ENCODE measurements at regions not wholly inside any gene's neighbourhood (a gene's known extent, or its start where the extent isn't known, plus 50 kb on each side); places are given as distances from the start of the nearest gene placed in this dataset.
"Not testable (repeated sequence)": the region's sequence is repeated elsewhere in the genome, so short reads cannot be mapped to it uniquely, and the experiment has no call there.

- peak; percentile 11 for DNase-seq (ENCODE audit: low read depth)
Observed at GRCh38 chr11:42315267-42315666, 855.8 kb upstream of the LRRC4C start.

GRCh38 chr11:42315846-42316245 lies 856.4 kb upstream of the LRRC4C start:
- DNase-seq (ENCODE audit: low read depth), result no peak

GRCh38 chr11:42319921-42320320 lies 860.5 kb upstream of the LRRC4C start:
- no peak for DNase-seq (ENCODE audit: low read depth)

GRCh38 chr11:42329929-42330565 lies 870.6 kb upstream of the LRRC4C start:
- DNase-seq (ENCODE audit: low read depth), result peak; percentile 12

GRCh38 chr11:42337786-42338455 lies 878.5 kb upstream of the LRRC4C start:
- DNase-seq (ENCODE audit: low read depth), result no peak

GRCh38 chr11:42344204-42344792 lies 884.8 kb upstream of the LRRC4C start:
- DNase-seq (ENCODE audit: low read depth), result no peak

GRCh38 chr11:42345933-42346332 lies 886.5 kb upstream of the LRRC4C start:
- no peak for DNase-seq (ENCODE audit: low read depth)

- DNase-seq (ENCODE audit: low read depth), result no peak
Observed at GRCh38 chr11:42363701-42364100, 904.2 kb upstream of the LRRC4C start.

GRCh38 chr11:42390116-42390515 lies 921.7 kb upstream of the API5 start:
- no peak for DNase-seq (ENCODE audit: low read depth)

GRCh38 chr11:42397483-42397882 lies 914.3 kb upstream of the API5 start:
- no peak for DNase-seq (ENCODE audit: low read depth)

GRCh38 chr11:42407341-42407740 lies 904.5 kb upstream of the API5 start:
- no peak for DNase-seq (ENCODE audit: low read depth)

GRCh38 chr11:42410251-42410955 lies 901.4 kb upstream of the API5 start:
- DNase-seq (ENCODE audit: low read depth), result no peak

- DNase-seq (ENCODE audit: low read depth), result no peak
Observed at GRCh38 chr11:42412590-42412989, 899.2 kb upstream of the API5 start.

GRCh38 chr11:42417691-42418090 lies 894.1 kb upstream of the API5 start:
- no peak for DNase-seq (ENCODE audit: low read depth)

- DNase-seq (ENCODE audit: low read depth), result peak; percentile 16
Observed at GRCh38 chr11:42422090-42422489, 889.7 kb upstream of the API5 start.

- DNase-seq (ENCODE audit: low read depth), result not testable (repeated sequence)
Observed at GRCh38 chr11:42434911-42435310, 876.9 kb upstream of the API5 start.

GRCh38 chr11:42444406-42444805 lies 867.4 kb upstream of the API5 start:
- DNase-seq (ENCODE audit: low read depth), result no peak

GRCh38 chr11:42462558-42463310 lies 849.1 kb upstream of the API5 start:
- peak; percentile 10 for DNase-seq (ENCODE audit: low read depth)

GRCh38 chr11:42465623-42466022 lies 846.2 kb upstream of the API5 start:
- no peak for DNase-seq (ENCODE audit: low read depth)

- no peak for DNase-seq (ENCODE audit: low read depth)
Observed at GRCh38 chr11:42473106-42473505, 838.7 kb upstream of the API5 start.

GRCh38 chr11:42482822-42483221 lies 829.0 kb upstream of the API5 start:
- no peak for DNase-seq (ENCODE audit: low read depth)

GRCh38 chr11:42490506-42490905 lies 821.3 kb upstream of the API5 start:
- no peak for DNase-seq (ENCODE audit: low read depth)

All from GM04503 (cell line).